HepG2 (cell line): ENCODE measurements at regions not wholly inside any gene's neighbourhood (a gene's known extent, or its start where the extent isn't known, plus 50 kb on each side); places are given as distances from the start of the nearest gene placed in this dataset.
A peak's percentile ranks its signal among the peaks of the same experiment; 100 is the strongest.

ENCODE experiments used
- CREB1 ChIP-seq, 2 experiments: fragments of 450-650 bp in 1 of 2; IDR thresholded peaks; 2 replicates each; pipeline ENCODE4 v1.6.1; 2016 to 2017; ENCODE audit warnings: control low read depth in 1 of 2, mild to moderate bottlenecking in 1 of 2, missing compliant biosample characterization in 1 of 2, missing genetic modification characterization in 1 of 2
- FOXP1 ChIP-seq, 2 experiments: fragments of 450-650 bp in 1 of 2; IDR thresholded peaks; 2 replicates each; pipeline ENCODE4 v1.6.1; 2017 to 2018; ENCODE audit warnings: antibody characterized with exemption in 1 of 2
- KIAA2018 ChIP-seq: sonication (generic); formaldehyde crosslinking; IDR thresholded peaks from 2 replicates; pipeline ENCODE4 v1.5.0; 2020; ENCODE audit warnings: mild to moderate bottlenecking, missing genetic modification reagents, borderline replicate concordance
- KLF6 ChIP-seq: IDR thresholded peaks from 2 replicates; pipeline ENCODE4 v1.8.0; 2016; ENCODE audit warnings: missing biosample characterization, missing genetic modification reagents
- NR2F1 ChIP-seq, 2 experiments: fragments of 450-650 bp in 1 of 2; formaldehyde crosslinking in 1 of 2; IDR thresholded peaks; 2 replicates each; pipeline versions ENCODE4 v1.5.0 to v1.6.1; 2016 to 2020; ENCODE audit warnings: mild to moderate bottlenecking in 1 of 2, missing compliant biosample characterization in 1 of 2, missing genetic modification reagents in 1 of 2, moderate library complexity in 1 of 2
- RAD51 ChIP-seq: fragments of 450-650 bp; IDR thresholded peaks from 2 replicates; pipeline ENCODE4 v1.6.1; 2016; ENCODE audit warnings: borderline replicate concordance
- SCMH1 ChIP-seq: sonication (generic); formaldehyde crosslinking; IDR thresholded peaks from 2 replicates; pipeline ENCODE4 v1.9.0; 2021; ENCODE audit warnings: missing genetic modification reagents, mild to moderate bottlenecking, borderline replicate concordance
- SOX13 ChIP-seq, 3 experiments: fragments of 450-650 bp in 1 of 3; sonication (generic) in 1 of 3; formaldehyde crosslinking in 1 of 3; IDR thresholded peaks in 2 of 3; conservative IDR thresholded peaks in 1 of 3; 2 replicates each; pipeline versions ENCODE4 v1.5.0 to v1.6.1; 2016 to 2020; ENCODE audit warnings: antibody characterized with exemption in 1 of 3, mild to moderate bottlenecking in 1 of 3, missing compliant biosample characterization in 1 of 3, missing genetic modification reagents in 1 of 3, moderate library complexity in 1 of 3
- XRCC5 ChIP-seq: fragments of 200-400 bp; formaldehyde crosslinking; optimal IDR thresholded peaks from 2 replicates; pipeline ENCODE3; 2017; ENCODE audit warnings: mild to moderate bottlenecking, low read length
- ZNF484 ChIP-seq: sonication (generic); formaldehyde crosslinking; IDR thresholded peaks from 2 replicates; pipeline ENCODE4 v1.5.1; 2020; ENCODE audit warnings: mild to moderate bottlenecking, low read depth, missing genetic modification reagents, borderline replicate concordance
- ZNF891 ChIP-seq: sonication (generic); formaldehyde crosslinking; IDR thresholded peaks from 2 replicates; pipeline ENCODE4 v1.5.0; 2020; ENCODE audit warnings: mild to moderate bottlenecking, missing genetic modification reagents
- TF ChIP-seq, protein P1 (sequence below): sonication (generic); formaldehyde crosslinking; IDR thresholded peaks from 2 replicates; pipeline ENCODE4 v1.4.0; 2020; ENCODE audit warnings: missing genetic modification reagents

GRCh38 chr12:98232753-98233390 lies 282.5 kb upstream of the TMPO start (continued):
- TF ChIP-seq KIAA2018 (CRISPR knock-in tag) = no peak
- TF ChIP-seq, protein P1, sequence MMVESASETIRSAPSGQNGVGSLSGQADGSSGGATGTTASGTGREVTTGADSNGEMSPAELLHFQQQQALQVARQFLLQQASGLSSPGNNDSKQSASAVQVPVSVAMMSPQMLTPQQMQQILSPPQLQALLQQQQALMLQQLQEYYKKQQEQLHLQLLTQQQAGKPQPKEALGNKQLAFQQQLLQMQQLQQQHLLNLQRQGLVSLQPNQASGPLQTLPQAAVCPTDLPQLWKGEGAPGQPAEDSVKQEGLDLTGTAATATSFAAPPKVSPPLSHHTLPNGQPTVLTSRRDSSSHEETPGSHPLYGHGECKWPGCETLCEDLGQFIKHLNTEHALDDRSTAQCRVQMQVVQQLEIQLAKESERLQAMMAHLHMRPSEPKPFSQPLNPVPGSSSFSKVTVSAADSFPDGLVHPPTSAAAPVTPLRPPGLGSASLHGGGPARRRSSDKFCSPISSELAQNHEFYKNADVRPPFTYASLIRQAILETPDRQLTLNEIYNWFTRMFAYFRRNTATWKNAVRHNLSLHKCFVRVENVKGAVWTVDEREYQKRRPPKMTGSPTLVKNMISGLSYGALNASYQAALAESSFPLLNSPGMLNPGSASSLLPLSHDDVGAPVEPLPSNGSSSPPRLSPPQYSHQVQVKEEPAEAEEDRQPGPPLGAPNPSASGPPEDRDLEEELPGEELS = peak; percentile 37; the same call in 1 of the 2 replicates
- no peak for TF ChIP-seq SOX13 (IDR thresholded peaks at IDR 0.05)
- peak in 1 of 2 experiments; percentile 46; a peak in 1 of 4 replicates for TF ChIP-seq SOX13 (CRISPR knock-in tag; conservative IDR thresholded peaks at IDR 0.05 in 1 of 2, IDR thresholded peaks at IDR 0.05 in 1 of 2)
- no peak for TF ChIP-seq NR2F1 (CRISPR knock-in tag; IDR thresholded peaks at IDR 0.05)
- no peak for TF ChIP-seq SCMH1
- TF ChIP-seq CREB1 (IDR thresholded peaks at IDR 0.05) = no peak
- TF ChIP-seq CREB1 (CRISPR knock-in tag; IDR thresholded peaks at IDR 0.05) = 0 out of 2 replicates have a peak, but pooled peaks have one; percentile 13
- no peak for TF ChIP-seq RAD51
- no peak for TF ChIP-seq FOXP1 (IDR thresholded peaks at IDR 0.05)
- TF ChIP-seq FOXP1 (CRISPR knock-in tag; IDR thresholded peaks at IDR 0.05) = peak; percentile 35; the same call in 1 of the 2 replicates
- no peak for TF ChIP-seq ZNF891
- no peak for TF ChIP-seq ZNF484 (CRISPR knock-in tag)
- TF ChIP-seq KLF6 (CRISPR knock-in tag) = no peak
- TF ChIP-seq XRCC5 = no peak
